ENCODE measurements at regions not wholly inside any gene's neighbourhood (a gene's known extent, or its start where the extent isn't known, plus 50 kb on each side); places are given as distances from the start of the nearest gene placed in this dataset.

GRCh38 chr3:165518346-165518745 is 318.9 kb downstream of the BCHE start:
- intact Hi-C loops (cut with micrococcal nuclease; ENCODE audit: unreplicated experiment): no loop called here

GRCh38 chr3:165513715-165514701 is 317.8 kb upstream of the SLITRK3 start:
- no peak overlapping the region for H3K27ac Mint-ChIP-seq (ENCODE audit: unreplicated experiment)
- DNase-seq: no peak
- H3K9me3 Mint-ChIP-seq (ENCODE audit: unreplicated experiment): no peaks in the 10 kb centered on the region
- ChIA-PET CTCF (no interaction called here), POLR2A (no interaction called here)
- TF ChIP-seq CTCF (IDR thresholded peaks at IDR 0.05; ENCODE audit: insufficient read depth in 1 of 2, low read depth in 1 of 2, low read length in 1 of 2, severe bottlenecking in 1 of 2, unreplicated experiment in 1 of 2): no peak
- Histone ChIP-seq H3K27me3 (replicated peaks; ENCODE audit: control insufficient read depth, insufficient read depth, low read length) (no peaks in the 10 kb centered on the region), H3K4me3 (ENCODE audit: low read depth, low read length) (no peak overlapping the region), H3K36me3 (ENCODE audit: control insufficient read depth, insufficient read depth, low read length) (no peaks in the 10 kb centered on the region), H3K9me3 (no peaks in the 10 kb centered on the region), H3K4me1 (no peaks in the 10 kb centered on the region)
- no peaks in the 10 kb centered on the region for H3K27me3 Mint-ChIP-seq (ENCODE audit: insufficient read depth, unreplicated experiment)
- no peak overlapping the region for H3K4me3 Mint-ChIP-seq (ENCODE audit: unreplicated experiment)
- BruUV-seq (replicated peaks): no TSS peak
- no peaks in the 10 kb centered on the region for H3K36me3 Mint-ChIP-seq (ENCODE audit: insufficient read depth, unreplicated experiment)
- no peaks in the 10 kb centered on the region for H3K4me1 Mint-ChIP-seq (ENCODE audit: low read depth, unreplicated experiment)
- intact Hi-C loops (cut with micrococcal nuclease; ENCODE audit: unreplicated experiment): no loop called here

More at GRCh38 chr3:165518346-165518745, 318.9 kb downstream of the BCHE start:
- Mint-ChIP-seq H3K9me3 (ENCODE audit: unreplicated experiment) (no peaks in the 10 kb centered on the region), H3K4me1 (ENCODE audit: low read depth, unreplicated experiment) (no peaks in the 10 kb centered on the region), H3K27ac (ENCODE audit: unreplicated experiment) (no peak overlapping the region), H3K4me3 (ENCODE audit: unreplicated experiment) (no peak overlapping the region), H3K36me3 (ENCODE audit: insufficient read depth, unreplicated experiment) (no peaks in the 10 kb centered on the region), H3K27me3 (ENCODE audit: insufficient read depth, unreplicated experiment) (no peaks in the 10 kb centered on the region)
- Histone ChIP-seq H3K9me3 (no peaks in the 10 kb centered on the region), H3K4me3 (ENCODE audit: low read depth, low read length) (no peak overlapping the region), H3K27me3 (replicated peaks; ENCODE audit: control insufficient read depth, insufficient read depth, low read length) (no peaks in the 10 kb centered on the region), H3K4me1 (no peaks in the 10 kb centered on the region), H3K36me3 (ENCODE audit: control insufficient read depth, insufficient read depth, low read length) (no peaks in the 10 kb centered on the region)
- no TSS peak for BruUV-seq (replicated peaks)
- ChIA-PET POLR2A (no interaction called here), CTCF (no interaction called here)
- DNase-seq: no peak
- TF ChIP-seq CTCF (IDR thresholded peaks at IDR 0.05; ENCODE audit: insufficient read depth in 1 of 2, low read depth in 1 of 2, low read length in 1 of 2, severe bottlenecking in 1 of 2, unreplicated experiment in 1 of 2): no peak

GRCh38 chr3:165507576-165507975 is 311.4 kb upstream of the SLITRK3 start:
- Histone ChIP-seq H3K27me3 (replicated peaks; ENCODE audit: control insufficient read depth, insufficient read depth, low read length) (no peaks in the 10 kb centered on the region), H3K4me1 (peaks cover 7% of the 10 kb centered on the region; the same call in 1 of the 2 replicates), H3K9me3 (peaks cover 6% of the 10 kb centered on the region; the same call in 1 of the 2 replicates), H3K36me3 (ENCODE audit: control insufficient read depth, insufficient read depth, low read length) (no peaks in the 10 kb centered on the region), H3K4me3 (ENCODE audit: low read depth, low read length) (no peak overlapping the region)
- CTCF ChIA-PET: no interaction called here
- POLR2A ChIA-PET: no interaction called here
- no peak for TF ChIP-seq CTCF (IDR thresholded peaks at IDR 0.05; ENCODE audit: insufficient read depth in 1 of 2, low read depth in 1 of 2, low read length in 1 of 2, severe bottlenecking in 1 of 2, unreplicated experiment in 1 of 2)
- H3K27ac Mint-ChIP-seq (ENCODE audit: unreplicated experiment): no peak overlapping the region
- H3K4me1 Mint-ChIP-seq (ENCODE audit: low read depth, unreplicated experiment): no peaks in the 10 kb centered on the region
- no peaks in the 10 kb centered on the region for H3K9me3 Mint-ChIP-seq (ENCODE audit: unreplicated experiment)
- no peak overlapping the region for H3K4me3 Mint-ChIP-seq (ENCODE audit: unreplicated experiment)
- no peaks in the 10 kb centered on the region for H3K27me3 Mint-ChIP-seq (ENCODE audit: insufficient read depth, unreplicated experiment)
- BruUV-seq (replicated peaks): no TSS peak
- DNase-seq: no peak
- intact Hi-C loops (cut with micrococcal nuclease; ENCODE audit: unreplicated experiment): no loop called here
- no peaks in the 10 kb centered on the region for H3K36me3 Mint-ChIP-seq (ENCODE audit: insufficient read depth, unreplicated experiment)
